H1 (cell line): ENCODE measurements at regions not wholly inside any gene's neighbourhood (a gene's known extent, or its start where the extent isn't known, plus 50 kb on each side); places are given as distances from the start of the nearest gene placed in this dataset.

Source experiments
- CTCF ChIA-PET: fragments of 300-600 bp; sonication (Branson Sonifier 250); formaldehyde crosslinking; loops from one replicate; lab custom pipeline; 2021; ENCODE audit not compliant: partially characterized antibody; lab: Charles Lee
- POLR2A ChIA-PET: fragments of 300-600 bp; sonication (Branson Sonifier 250); formaldehyde crosslinking; loops from one replicate; lab custom pipeline; 2021; ENCODE audit warnings: inconsistent platforms; ENCODE audit not compliant: partially characterized antibody; lab: Charles Lee
- DNase-seq, 2 experiments: peaks; one replicate each; pipeline versions ENCODE4 v3.0.0 to v3.0.0-alpha.2; 2010 to 2022; ENCODE audit warnings: low spot score in 2 of 2, low read depth in 1 of 2, mixed read lengths in 1 of 2
- FAIRE-seq: peaks from 2 replicates; lab custom pipeline; 2011; peaks lifted over from hg19 to GRCh38; lab: Jason Lieb, UNC
- H2AFZ ChIP-seq: 2 replicates; pipeline ENCODE4 v1.8.1; 2012; ENCODE audit warnings: low read length, inconsistent platforms
- H2AK5ac ChIP-seq: 2 replicates; pipeline ENCODE4 v1.6.1; 2013; ENCODE audit warnings: low read depth, low read length
- H2BK120ac ChIP-seq: replicated peaks from 2 replicates; pipeline ENCODE3; 2013; ENCODE audit warnings: low read depth, low read length, inconsistent platforms
- H2BK12ac ChIP-seq: 2 replicates; pipeline ENCODE4 v1.6.1; 2013; ENCODE audit warnings: low read depth, low read length
- H2BK15ac ChIP-seq: 2 replicates; pipeline ENCODE4 v1.6.1; 2013; ENCODE audit warnings: low read length
- H2BK20ac ChIP-seq: 2 replicates; pipeline ENCODE4 v1.6.1; 2013; ENCODE audit warnings: low read length
- H2BK5ac ChIP-seq: 2 replicates; pipeline ENCODE4 v1.6.1; 2013; ENCODE audit warnings: low read depth, low read length
- H3K14ac ChIP-seq: 2 replicates; pipeline ENCODE4 v1.6.1; 2013; ENCODE audit warnings: inconsistent platforms; ENCODE audit not compliant: insufficient read length
- H3K18ac ChIP-seq: 2 replicates; pipeline ENCODE4 v1.6.1; 2013; ENCODE audit warnings: low read length; ENCODE audit errors: extremely low read depth
- H3K23ac ChIP-seq: 2 replicates; pipeline ENCODE4 v1.6.1; 2013; ENCODE audit warnings: inconsistent platforms; ENCODE audit not compliant: insufficient read length
- H3K23me2 ChIP-seq: 2 replicates; pipeline ENCODE4 v1.6.1; 2013; ENCODE audit warnings: low read depth, low read length
- H3K27ac ChIP-seq: 2 replicates; pipeline ENCODE4 v1.6.1; 2011; ENCODE audit warnings: low read depth, low read length, inconsistent platforms
- H3K27me3 ChIP-seq, 4 experiments: replicated peaks in 1 of 4; 1 replicate in 1 of 4; 2 replicates in 3 of 4; pipeline versions ENCODE4 v1.6.1 to v1.8.1; 2011 to 2013; ENCODE audit warnings: low read length in 3 of 4, mild to moderate bottlenecking in 3 of 4, inconsistent platforms in 2 of 4, mixed read lengths in 2 of 4, moderate library complexity in 1 of 4; ENCODE audit not compliant: control insufficient read depth in 3 of 4, insufficient read depth in 3 of 4; ENCODE audit errors: extremely low read depth in 1 of 4
- H3K36me3 ChIP-seq, 4 experiments: 2 replicates each; pipeline versions ENCODE4 v1.6.1 to v1.8.1; 2011 to 2013; ENCODE audit warnings: mild to moderate bottlenecking in 4 of 4, low read length in 3 of 4, moderate library complexity in 2 of 4, control low read depth in 1 of 4, inconsistent platforms in 1 of 4; ENCODE audit not compliant: insufficient read depth in 4 of 4, control insufficient read depth in 2 of 4
- H3K4ac ChIP-seq: replicated peaks from 2 replicates; pipeline ENCODE3; 2013; ENCODE audit warnings: low read length, low read depth, mixed read lengths, inconsistent platforms; ENCODE audit not compliant: insufficient read length
- H3K4me1 ChIP-seq, 4 experiments: replicated peaks in 1 of 4; 1 replicate in 1 of 4; 2 replicates in 3 of 4; pipeline versions ENCODE4 v1.6.1 to v1.8.1; 2011 to 2013; ENCODE audit warnings: low read length in 3 of 4, inconsistent platforms in 2 of 4, mixed read lengths in 1 of 4; ENCODE audit not compliant: insufficient read depth in 4 of 4, control insufficient read depth in 3 of 4
- H3K4me2 ChIP-seq, 2 experiments: 2 replicates each; pipeline versions ENCODE4 v1.6.1 to v1.8.1; 2011 to 2013; ENCODE audit warnings: low read depth in 2 of 2, low read length in 2 of 2, control low read depth in 1 of 2, inconsistent platforms in 1 of 2, mild to moderate bottlenecking in 1 of 2; ENCODE audit not compliant: insufficient read depth in 1 of 2
- H3K4me3 ChIP-seq, 4 experiments: fragments of 200-600, 300-600 bp in 1 of 4; sonication (generic), shearing (Covaris generic), sonication (Bioruptor Twin) in 1 of 4; 2 replicates each; pipeline versions ENCODE4 v1.5.1 to v1.8.1; 2011 to 2016; ENCODE audit warnings: low read length in 4 of 4, low read depth in 3 of 4, control low read depth in 2 of 4, inconsistent platforms in 2 of 4, mild to moderate bottlenecking in 2 of 4, mixed read lengths in 1 of 4, moderate library complexity in 1 of 4; ENCODE audit not compliant: insufficient read depth in 2 of 4; ENCODE audit errors: extremely low read depth in 1 of 4
- H3K56ac ChIP-seq: replicated peaks from 2 replicates; pipeline ENCODE3; 2013; ENCODE audit warnings: low read depth, mild to moderate bottlenecking, mixed read lengths, low read length, inconsistent platforms; ENCODE audit not compliant: insufficient read length
- H3K79me1 ChIP-seq: 2 replicates; pipeline ENCODE4 v1.6.1; 2013; ENCODE audit warnings: low read depth, low read length, control low read depth
- H3K79me2 ChIP-seq, 2 experiments: 2 replicates each; pipeline versions ENCODE4 v1.6.1 to v1.8.1; 2012 to 2013; ENCODE audit warnings: low read length in 2 of 2, mild to moderate bottlenecking in 2 of 2, inconsistent platforms in 1 of 2; ENCODE audit not compliant: insufficient read depth in 2 of 2, control insufficient read depth in 1 of 2
- H3K9ac ChIP-seq, 4 experiments: replicated peaks in 1 of 4; 1 replicate in 1 of 4; 2 replicates in 3 of 4; pipeline versions ENCODE4 v1.6.1 to v1.8.1; 2011 to 2013; ENCODE audit warnings: low read depth in 3 of 4, low read length in 3 of 4, control low read depth in 2 of 4, mild to moderate bottlenecking in 2 of 4, moderate library complexity in 2 of 4, inconsistent platforms in 1 of 4; ENCODE audit errors: extremely low read depth in 1 of 4
- H3K9me3 ChIP-seq, 2 experiments: 2 replicates each; pipeline versions ENCODE4 v1.6.1 to v1.8.1; 2012 to 2013; ENCODE audit warnings: mild to moderate bottlenecking in 2 of 2, moderate library complexity in 2 of 2, control low read depth in 1 of 2, inconsistent platforms in 1 of 2, low read depth in 1 of 2, low read length in 1 of 2, mixed read lengths in 1 of 2; ENCODE audit not compliant: insufficient read depth in 2 of 2
- H4K20me1 ChIP-seq, 2 experiments: replicated peaks in 1 of 2; 2 replicates each; pipeline versions ENCODE3 to v1.8.1; 2011 to 2013; ENCODE audit warnings: inconsistent platforms in 2 of 2, low read length in 2 of 2, mild to moderate bottlenecking in 1 of 2; ENCODE audit not compliant: insufficient read depth in 2 of 2, control insufficient read depth in 1 of 2
- H4K5ac ChIP-seq: 2 replicates; pipeline ENCODE4 v1.6.1; 2013; ENCODE audit warnings: low read length, low read depth, mixed read lengths, inconsistent platforms; ENCODE audit not compliant: insufficient read length
- H4K8ac ChIP-seq: 2 replicates; pipeline ENCODE4 v1.8.0; 2013; ENCODE audit warnings: mild to moderate bottlenecking, moderate library complexity, low read length, inconsistent platforms; ENCODE audit not compliant: insufficient read depth; ENCODE audit errors: extremely low read depth
- H4K91ac ChIP-seq: replicated peaks from 2 replicates; pipeline ENCODE3; 2013; ENCODE audit warnings: low read length, mixed read lengths, inconsistent platforms; ENCODE audit not compliant: insufficient read length
- KDM4A ChIP-seq: IDR thresholded peaks from one replicate; pipeline ENCODE4 v1.7.1; 2012; ENCODE audit warnings: low read depth, mild to moderate bottlenecking, moderate library complexity, low read length, inconsistent platforms; ENCODE audit not compliant: severe bottlenecking
- MAFK ChIP-seq: IDR thresholded peaks from 2 replicates; pipeline ENCODE4 v1.6.1; 2012; ENCODE audit warnings: low read depth, mild to moderate bottlenecking, improper control_type of control experiment, low read length
- POLR2A ChIP-seq, 2 experiments: IDR thresholded peaks; 1 replicate in 1 of 2; 2 replicates in 1 of 2; pipeline ENCODE4 v1.6.1; 2011; ENCODE audit warnings: low read depth in 2 of 2, low read length in 2 of 2, mild to moderate bottlenecking in 2 of 2; ENCODE audit errors: control extremely low read depth in 1 of 2
- WGBS, 2 experiments: shearing (Covaris generic) in 1 of 2; methylation state at CpG; one replicate each; pipeline versions ENCODE4 v1.1.6 to v1.1.7; 2013 to 2015; ENCODE audit warnings: low lambda C conversion rate in 2 of 2, mixed read lengths in 2 of 2, inconsistent platforms in 1 of 2, low coverage in 1 of 2, missing lambda C conversion rate in 1 of 2; ENCODE audit not compliant: insufficient replicate concordance in 2 of 2, insufficient coverage in 1 of 2, insufficient read length in 1 of 2; ENCODE audit errors: extremely low coverage in 1 of 2, missing lambda C conversion rate in 1 of 2; 5-methylcytosine and 5-hydroxymethylcytosine counted together

- no peak overlapping the region for H2BK15ac ChIP-seq
- H3K27ac ChIP-seq = no peak overlapping the region
- H2AFZ ChIP-seq = no peak overlapping the region
- H3K23ac ChIP-seq = no peak overlapping the region
- TF ChIP-seq POLR2A (IDR thresholded peaks at IDR 0.05; ENCODE audit: control extremely low read depth in 1 of 2, low read depth in 2 of 2, low read length in 2 of 2) = no peak
- no peak for TF ChIP-seq KDM4A
- no peak for TF ChIP-seq MAFK
- TF ChIP-seq, all 59 proteins: peak for 0
- no peak overlapping the region for H4K5ac ChIP-seq
- no peaks in the 10 kb centered on the region for H3K9me3 ChIP-seq
- no peak overlapping the region for H3K14ac ChIP-seq
- no peaks in the 10 kb centered on the region for H3K27me3 ChIP-seq
- no peak overlapping the region for H3K56ac ChIP-seq
- CTCF ChIA-PET = no interaction called here
- no peak overlapping the region for H2AK5ac ChIP-seq
- H2BK20ac ChIP-seq = no peak overlapping the region
- WGBS, 2 experiments = 91% methylated on average over 3 of the region's 3 CpGs; no CpG with 5 or more reads in 1 of the 2 experiments
- H2BK120ac ChIP-seq = no peak overlapping the region
- no peak for FAIRE-seq
- H3K79me1 ChIP-seq = no peaks in the 10 kb centered on the region
- no peak overlapping the region for H2BK12ac ChIP-seq
- no peak overlapping the region for H3K9ac ChIP-seq
- no peaks in the 10 kb centered on the region for H3K79me2 ChIP-seq
- no peak overlapping the region for H2BK5ac ChIP-seq
- H3K4me2 ChIP-seq = no peak overlapping the region
- no peak overlapping the region for H3K4ac ChIP-seq
- no peaks in the 10 kb centered on the region for H4K20me1 ChIP-seq
- H3K4me3 ChIP-seq = no peak overlapping the region
- no peaks in the 10 kb centered on the region for H3K23me2 ChIP-seq
- H4K8ac ChIP-seq = no peak overlapping the region
- H3K36me3 ChIP-seq = no peaks in the 10 kb centered on the region
- no peak overlapping the region for H4K91ac ChIP-seq
- H3K18ac ChIP-seq = no peak overlapping the region
- POLR2A ChIA-PET = no interaction called here
- no peaks in the 10 kb centered on the region for H3K4me1 ChIP-seq
- DNase-seq = no peak
Measured at GRCh38 chr4:57905965-57906364, 795.8 kb upstream of the IGFBP7 start.
